Activated CD8-positive, alpha-beta T cell treated with anti-CD3 and anti-CD28 coated beads for 36 hours (primary cell): ENCODE measurements at regions not wholly inside any gene's neighbourhood (a gene's known extent, or its start where the extent isn't known, plus 50 kb on each side); places are given as distances from the start of the nearest gene placed in this dataset.

Source experiments
- ATAC-seq: fragments of 200-7000 bp; cut with Tn5 transposase; one replicate; pipeline ENCODE4 v1.10.0; 2021; ENCODE audit warnings: mild to moderate bottlenecking, moderate library complexity
- CTCF ChIA-PET: fragments of 350-600 bp; sonication (Branson Sonifier 250); formaldehyde crosslinking; loops from one replicate; lab custom pipeline; 2021; ENCODE audit warnings: antibody characterized with exemption; lab: Charles Lee
- POLR2A ChIA-PET: fragments of 350-600 bp; sonication (Branson Sonifier 250); formaldehyde crosslinking; loops from one replicate; lab custom pipeline; 2021; ENCODE audit warnings: antibody characterized with exemption; lab: Charles Lee
- DNase-seq: peaks from one replicate; pipeline ENCODE4 v3.0.0-alpha.2; 2020
- H3K27ac Mint-ChIP-seq: one replicate; pipeline ENCODE4 v1.8.0; 2021; ENCODE audit warnings: mild to moderate bottlenecking, mixed read lengths
- H3K27me3 Mint-ChIP-seq: one replicate; pipeline ENCODE4 v1.8.0; 2021; ENCODE audit warnings: mixed read lengths
- H3K36me3 Mint-ChIP-seq: one replicate; pipeline ENCODE4 v1.8.0; 2021; ENCODE audit warnings: low read depth, mixed read lengths
- H3K4me1 Mint-ChIP-seq: one replicate; pipeline ENCODE4 v1.8.0; 2021; ENCODE audit warnings: low read depth, mixed read lengths
- H3K4me3 Mint-ChIP-seq: one replicate; pipeline ENCODE4 v1.8.0; 2021; ENCODE audit warnings: mild to moderate bottlenecking, moderate library complexity, mixed read lengths
- H3K9me3 Mint-ChIP-seq: one replicate; pipeline ENCODE4 v1.8.0; 2021; ENCODE audit warnings: mixed read lengths
- CTCF ChIP-seq: fragments of 200-600 bp; IDR thresholded peaks from one replicate; pipeline ENCODE4 v1.8.0; 2022; ENCODE audit warnings: antibody characterized with exemption, mild to moderate bottlenecking
- intact Hi-C: fragments of 100-400 bp; cut with micrococcal nuclease; formaldehyde crosslinking; loops from one replicate; pipeline ENCODE4 v1.10.0; 2022

- no peaks in the 10 kb centered on the region for H3K36me3 Mint-ChIP-seq
- POLR2A ChIA-PET: no interaction called here
- DNase-seq (no peak), ATAC-seq (no peak)
- TF ChIP-seq CTCF: no peak
- H3K27ac Mint-ChIP-seq: no peak overlapping the region
- no peaks in the 10 kb centered on the region for H3K4me1 Mint-ChIP-seq
- H3K4me3 Mint-ChIP-seq: no peak overlapping the region
- H3K9me3 Mint-ChIP-seq: no peaks in the 10 kb centered on the region
- CTCF ChIA-PET: no interaction called here
- intact Hi-C loops: no loop called here
- H3K27me3 Mint-ChIP-seq: no peaks in the 10 kb centered on the region
Measured at GRCh38 chr5:114948986-114949621, 220.6 kb downstream of the TRIM36 start.

- TF ChIP-seq CTCF: no peak
- ChIA-PET CTCF (no interaction called here), POLR2A (no interaction called here)
- H3K4me3 Mint-ChIP-seq: no peak overlapping the region
- H3K4me1 Mint-ChIP-seq: no peaks in the 10 kb centered on the region
- no peak overlapping the region for H3K27ac Mint-ChIP-seq
- no peaks in the 10 kb centered on the region for H3K9me3 Mint-ChIP-seq
- H3K27me3 Mint-ChIP-seq: no peaks in the 10 kb centered on the region
- H3K36me3 Mint-ChIP-seq: no peaks in the 10 kb centered on the region
- intact Hi-C loops: no loop called here
- DNase-seq: no peak
- ATAC-seq: no peak
Measured at GRCh38 chr5:114948363-114948762, 221.3 kb downstream of the TRIM36 start.

- CTCF ChIA-PET: no interaction called here
- ATAC-seq (no peak), DNase-seq (no peak)
- no peak for TF ChIP-seq CTCF
- Mint-ChIP-seq H3K27ac (no peak overlapping the region), H3K4me1 (no peaks in the 10 kb centered on the region), H3K36me3 (no peaks in the 10 kb centered on the region), H3K27me3 (no peaks in the 10 kb centered on the region), H3K4me3 (no peak overlapping the region), H3K9me3 (peaks cover 9% of the 10 kb centered on the region)
- intact Hi-C loops: no loop called here
- POLR2A ChIA-PET: interaction anchor here (0.6 kb wide), 1 partner anchor 1232 kb away, joined by 3 read pairs; no protein-coding TSS in a partner anchor
Measured at GRCh38 chr5:114940709-114941108, 229.0 kb downstream of the TRIM36 start.

GRCh38 chr5:114935490-114935889 lies 234.2 kb downstream of the TRIM36 start:
- H3K9me3 Mint-ChIP-seq: peaks cover 6% of the 10 kb centered on the region

More at GRCh38 chr5:114935490-114935889, 234.2 kb downstream of the TRIM36 start:
- Mint-ChIP-seq H3K4me3 (no peak overlapping the region), H3K27ac (no peak overlapping the region), H3K36me3 (no peaks in the 10 kb centered on the region), H3K27me3 (no peaks in the 10 kb centered on the region), H3K4me1 (no peaks in the 10 kb centered on the region)
- ChIA-PET CTCF (no interaction called here), POLR2A (no interaction called here)
- ATAC-seq (no peak), DNase-seq (no peak)
- intact Hi-C loops: no loop called here
- no peak for TF ChIP-seq CTCF
